Stimulated activated CD4-positive, alpha-beta T cell treated with anti-CD3 and anti-CD28 coated beads, Interleukin-15, amount 100 ng/mL, for 1 hour (primary cell): ENCODE measurements at regions not wholly inside any gene's neighbourhood (a gene's known extent, or its start where the extent isn't known, plus 50 kb on each side); places are given as distances from the start of the nearest gene placed in this dataset.

Experiments
- DNase-seq, 2 donors: peaks; one replicate each; pipeline ENCODE4 v3.0.0-alpha.2; 2020; ENCODE audit warnings: low read depth in 1 of 2, low spot score in 1 of 2

- DNase-seq: no peak
These were observed 326.1 kb upstream of the NCAM1 start for GRCh38 chr11:112634995-112635737.

DNA sequence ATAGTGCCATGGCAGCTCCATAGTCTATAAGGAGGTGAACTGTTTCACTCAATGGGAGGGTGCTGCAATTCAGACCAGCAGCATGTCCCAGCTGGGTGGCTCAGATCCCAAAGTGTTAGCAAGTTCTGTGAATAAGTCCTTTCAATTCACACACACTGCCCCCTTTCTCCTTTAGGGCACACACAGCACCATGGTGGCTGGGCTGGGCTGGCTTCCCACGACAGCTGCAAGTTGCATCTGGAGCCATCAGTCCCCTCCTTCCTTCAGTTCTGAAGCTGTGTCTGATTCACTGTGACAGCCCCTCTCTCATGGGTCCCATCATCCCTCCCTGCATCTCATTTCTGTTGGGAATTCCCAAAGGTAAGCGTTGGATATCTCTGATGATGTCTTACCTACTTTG is 324.1 kb upstream of the NCAM1 start:
- DNase-seq: no peak

GRCh38 chr11:112637876-112638275 is 323.3 kb upstream of the NCAM1 start:
- no peak for DNase-seq

- DNase-seq: no peak
These were observed 321.8 kb upstream of the NCAM1 start for GRCh38 chr11:112639469-112639868.

GRCh38 chr11:112643416-112643815 is 317.8 kb upstream of the NCAM1 start:
- DNase-seq: no peak

- DNase-seq: no peak
These were observed 316.6 kb upstream of the NCAM1 start for GRCh38 chr11:112644410-112645131.

DNA sequence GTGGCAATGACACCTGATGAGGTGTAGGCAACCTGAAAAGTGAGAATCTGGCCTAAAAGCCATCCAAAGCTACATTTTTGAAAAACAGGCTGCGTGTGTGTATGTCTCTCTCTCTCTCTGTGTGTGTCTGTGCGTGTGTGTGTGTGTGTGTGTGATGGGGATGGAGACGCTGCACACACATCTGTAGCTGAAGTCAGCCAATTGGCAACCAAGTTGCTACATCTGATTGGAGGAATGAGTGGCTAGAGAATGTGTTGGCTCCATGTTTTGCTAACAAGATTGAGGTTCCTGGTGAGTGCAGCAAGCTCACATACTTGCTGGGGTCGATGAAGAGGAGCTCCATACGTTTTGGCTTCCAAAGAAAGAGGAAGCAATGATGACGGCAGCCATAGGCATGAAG is 311.4 kb upstream of the NCAM1 start:
- DNase-seq: no peak

GRCh38 chr11:112650527-112650926 is 310.7 kb upstream of the NCAM1 start:
- DNase-seq: no peak

DNA sequence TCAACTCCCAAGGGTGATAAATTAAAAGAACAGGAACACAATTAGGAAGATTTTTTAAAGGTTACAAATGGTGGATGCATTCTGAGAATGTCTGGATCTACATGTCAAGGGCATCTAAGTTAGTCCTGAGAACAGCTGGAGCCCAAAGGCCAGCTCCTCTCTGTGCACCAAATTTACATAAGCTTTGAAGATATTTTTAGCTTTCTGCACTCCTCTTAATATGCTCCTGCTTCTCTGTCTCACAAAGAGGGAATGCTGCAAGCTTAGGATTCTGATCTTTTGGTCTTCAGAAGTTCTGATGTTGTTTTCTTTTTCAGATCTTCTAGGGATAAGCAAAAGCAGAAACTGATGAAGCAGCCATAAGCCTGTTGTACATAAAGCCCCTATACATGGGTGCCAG is 309.8 kb upstream of the NCAM1 start:
- no peak for DNase-seq

DNA sequence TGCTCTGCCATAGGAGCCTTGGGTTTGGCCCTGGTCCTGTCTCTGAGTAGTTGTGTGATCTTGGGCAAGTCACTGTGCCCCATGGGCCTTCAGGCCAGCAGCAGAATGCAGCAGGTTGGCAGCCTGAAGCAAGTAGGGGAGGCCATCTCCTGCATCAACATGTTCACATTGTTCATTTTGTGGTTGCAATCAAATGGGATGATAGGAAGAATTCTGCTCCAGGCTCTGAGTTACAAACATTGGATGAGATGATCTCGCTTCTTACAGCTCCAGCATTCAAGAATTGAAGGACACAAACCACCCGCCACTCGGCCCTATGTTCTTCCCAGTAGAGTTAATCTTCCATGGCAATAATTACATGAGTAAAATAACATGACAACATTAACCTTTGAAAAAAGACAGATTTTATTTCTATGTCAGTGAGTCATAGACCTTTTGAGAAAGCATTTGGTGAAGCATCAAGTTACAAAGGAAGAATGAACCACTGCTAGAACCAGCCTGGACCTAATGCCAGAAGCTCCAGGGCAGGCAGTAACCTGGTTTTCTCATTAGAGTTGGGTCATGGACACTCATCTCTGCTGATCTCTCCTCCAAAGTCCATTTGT is 308.3 kb upstream of the NCAM1 start:
- no peak for DNase-seq

- DNase-seq: no peak
These were observed 305.8 kb upstream of the NCAM1 start for GRCh38 chr11:112655371-112655770.

GRCh38 chr11:112656772-112657428 is 304.3 kb upstream of the NCAM1 start:
- no peak for DNase-seq

DNA sequence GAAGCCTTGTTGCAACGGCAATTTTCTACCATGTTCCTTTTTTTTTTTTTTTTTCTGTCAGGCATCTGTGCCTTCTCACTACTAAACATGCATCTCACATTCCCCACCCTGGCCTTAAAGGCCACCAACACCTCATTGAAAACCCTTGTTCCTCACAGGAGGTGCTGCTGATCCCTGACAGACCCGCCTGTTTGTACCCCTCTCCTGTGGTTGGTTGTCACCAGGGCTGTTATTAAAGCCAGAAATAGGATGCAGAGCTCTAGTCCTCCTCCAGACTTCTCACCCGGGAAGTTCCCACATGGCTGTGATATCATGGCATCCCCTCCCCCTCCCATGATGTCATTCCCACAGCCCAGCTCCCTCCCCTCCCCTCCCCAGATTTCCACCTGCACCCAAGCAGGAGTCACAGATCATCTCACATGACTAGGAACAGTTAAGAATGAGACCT is 302.8 kb upstream of the NCAM1 start:
- no peak for DNase-seq

DNA sequence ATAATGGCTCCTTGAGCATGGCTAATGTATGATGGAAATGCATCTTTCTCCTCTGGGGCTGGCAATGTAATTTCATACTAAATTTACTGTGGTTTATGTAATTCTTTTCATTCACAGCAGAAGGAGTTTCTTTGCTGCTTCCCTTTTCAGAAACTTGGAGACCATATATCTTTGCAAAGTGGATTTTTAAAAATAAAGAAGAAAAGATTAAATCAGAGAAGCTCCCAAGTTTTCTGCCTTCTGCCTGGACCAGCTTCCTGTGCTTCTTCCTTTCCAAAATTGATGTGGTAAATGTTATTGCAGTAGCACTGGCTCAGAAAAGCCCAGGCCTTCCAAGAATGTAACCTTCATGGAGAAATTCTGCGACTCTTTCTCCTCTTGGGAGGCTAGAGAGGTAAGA is 300.1 kb upstream of the NCAM1 start:
- DNase-seq: no peak

- DNase-seq: no peak
These were observed 299.6 kb upstream of the NCAM1 start for GRCh38 chr11:112661571-112661970.

GRCh38 chr11:112662554-112662953 is 298.7 kb upstream of the NCAM1 start:
- no peak for DNase-seq

DNA sequence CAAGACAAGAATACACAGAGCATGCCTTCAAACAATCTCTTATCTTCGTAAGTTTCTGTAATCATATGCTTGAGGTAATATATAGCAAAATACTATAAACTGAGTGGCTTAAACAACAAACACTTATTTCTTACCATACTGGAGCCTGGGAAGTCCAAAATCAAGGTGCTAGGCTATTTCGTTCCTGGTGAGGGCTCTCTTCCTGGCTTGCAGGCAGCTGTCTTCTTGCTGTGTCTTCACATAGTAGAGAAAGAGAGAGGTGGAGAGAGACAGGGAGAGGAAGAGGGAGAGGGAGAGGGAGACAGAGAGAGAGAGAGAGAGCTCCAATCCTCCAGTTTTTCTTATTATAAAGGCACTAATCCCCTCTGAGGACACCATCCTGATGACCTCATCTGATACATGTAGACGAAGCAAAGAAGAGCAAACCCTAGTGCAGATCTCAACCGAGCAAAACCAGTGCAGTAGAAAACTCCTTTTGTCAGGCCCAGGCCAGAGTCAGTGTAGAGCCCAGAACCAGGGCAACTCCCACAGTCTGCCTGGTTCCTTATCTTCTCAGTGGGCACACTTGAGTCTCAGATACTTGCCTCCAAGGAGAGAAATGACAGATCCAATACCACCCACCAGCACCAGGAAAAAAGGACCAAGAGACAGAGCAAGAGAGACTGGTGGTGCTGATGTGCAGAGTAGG is 297.1 kb upstream of the NCAM1 start:
- DNase-seq: no peak

DNA sequence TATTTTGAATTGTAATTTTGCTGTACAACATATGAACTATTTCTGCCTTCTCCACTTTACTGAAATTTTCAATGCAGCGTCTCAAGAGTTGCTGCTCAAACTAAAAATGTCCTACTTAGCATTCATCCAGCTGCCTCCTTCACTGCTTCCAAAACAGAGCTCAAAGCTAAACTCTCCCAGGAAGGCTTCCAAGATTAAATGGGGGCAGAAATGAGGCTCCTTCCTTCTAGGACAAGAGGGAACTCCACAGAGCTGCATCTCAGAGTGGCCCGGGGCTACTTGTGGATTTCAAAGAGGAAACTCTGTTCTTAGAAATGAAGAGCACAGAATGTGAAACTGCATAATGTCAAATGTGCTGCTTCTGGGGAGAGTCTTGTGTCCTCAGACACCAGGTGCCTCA is 295.9 kb upstream of the NCAM1 start:
- DNase-seq: no peak

DNA sequence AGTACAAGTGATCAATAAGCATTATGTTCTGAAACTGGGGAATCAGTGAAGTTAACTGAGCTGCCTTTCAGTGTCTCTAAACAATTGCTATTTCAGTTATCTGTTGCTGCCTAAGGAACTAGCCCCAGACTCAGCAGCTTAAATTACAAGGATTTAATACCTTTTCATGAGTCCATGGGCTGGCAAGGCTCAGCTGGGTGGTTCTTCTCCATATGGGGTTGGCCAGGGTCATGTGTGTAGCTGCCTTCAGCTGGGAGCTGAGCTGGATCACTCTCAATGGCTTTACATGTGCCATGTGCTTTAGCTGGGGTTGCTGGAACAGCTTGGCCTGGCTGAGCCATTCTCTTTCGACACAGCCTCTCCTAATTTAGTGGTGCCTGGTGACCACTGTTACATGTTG is 295.0 kb upstream of the NCAM1 start:
- DNase-seq: no peak

DNA sequence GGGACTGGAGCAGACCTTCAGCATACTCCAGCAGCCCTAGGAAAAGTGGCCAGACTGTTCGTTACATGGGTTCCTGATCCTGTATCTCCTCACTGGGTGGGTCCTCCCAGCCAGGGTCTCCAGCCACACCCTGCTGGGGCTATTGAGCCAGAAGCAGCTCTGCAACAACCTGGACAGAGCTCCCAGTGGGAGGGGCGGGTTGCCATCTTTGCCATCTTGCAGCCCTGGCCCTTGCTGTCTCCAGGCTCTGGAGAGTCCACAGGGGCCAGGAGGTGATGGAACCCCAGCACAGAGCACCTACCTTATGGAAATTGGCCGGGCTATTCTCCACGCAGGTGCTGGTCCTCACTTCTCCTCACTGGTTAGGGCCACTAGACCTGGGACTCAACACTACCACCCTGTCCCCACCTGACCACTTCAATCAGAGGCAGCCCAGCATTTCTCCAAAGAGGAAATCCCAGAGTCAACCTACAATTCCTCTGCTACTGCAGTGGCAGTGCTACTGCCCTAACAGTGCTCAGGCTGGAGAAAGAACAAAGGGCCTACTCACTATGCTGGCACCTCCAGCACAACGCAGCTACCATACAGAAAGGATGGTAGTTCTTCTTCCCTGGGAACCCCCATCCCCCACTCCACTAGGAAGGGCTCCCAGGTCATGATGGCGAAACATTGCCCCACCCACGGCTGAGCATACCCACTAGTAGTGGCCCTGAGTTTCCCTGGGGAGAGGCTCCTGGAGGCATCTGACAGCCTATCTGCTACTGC is 290.2 kb upstream of the NCAM1 start:
- DNase-seq: no peak
